Astrocyte (in vitro differentiated cells and primary cell): ENCODE measurements at regions not wholly inside any gene's neighbourhood (a gene's known extent, or its start where the extent isn't known, plus 50 kb on each side); places are given as distances from the start of the nearest gene placed in this dataset.

Source experiments
- DNase-seq: peaks from one replicate; pipeline ENCODE4 v3.0.0-alpha.2; 2010; ENCODE audit warnings: low read depth
- FAIRE-seq: peaks from 2 replicates; lab custom pipeline; 2011; peaks lifted over from hg19 to GRCh38; lab: Jason Lieb, UNC
- H2AFZ ChIP-seq: 2 replicates; pipeline ENCODE4 v1.6.0; 2012; ENCODE audit warnings: low read depth, low read length, inconsistent platforms
- H3K27ac ChIP-seq: 2 replicates; pipeline ENCODE4 v1.5.1; 2011; ENCODE audit warnings: low read depth, low read length, inconsistent platforms
- H3K27me3 ChIP-seq: 2 replicates; pipeline ENCODE4 v1.6.0; 2011; ENCODE audit warnings: low read length, inconsistent platforms; ENCODE audit not compliant: insufficient read depth
- H3K36me3 ChIP-seq: 2 replicates; pipeline ENCODE4 v1.5.1; 2011; ENCODE audit warnings: low read length, inconsistent platforms; ENCODE audit not compliant: insufficient read depth
- H3K4me1 ChIP-seq: 2 replicates; pipeline ENCODE4 v1.5.1; 2011; ENCODE audit warnings: low read length, inconsistent platforms; ENCODE audit not compliant: insufficient read depth
- H3K4me2 ChIP-seq: 2 replicates; pipeline ENCODE4 v1.6.0; 2012; ENCODE audit warnings: low read length, inconsistent platforms
- H3K4me3 ChIP-seq: 2 replicates; pipeline ENCODE4 v1.5.1; 2011; ENCODE audit warnings: low read depth, mild to moderate bottlenecking, low read length, inconsistent platforms; ENCODE audit not compliant: insufficient read depth
- H3K79me2 ChIP-seq: 2 replicates; pipeline ENCODE4 v1.6.0; 2012; ENCODE audit warnings: mild to moderate bottlenecking, low read length, inconsistent platforms; ENCODE audit not compliant: insufficient read depth
- H3K9ac ChIP-seq: 2 replicates; pipeline ENCODE4 v1.6.0; 2012; ENCODE audit warnings: mild to moderate bottlenecking, low read length, inconsistent platforms
- H3K9me3 ChIP-seq: 2 replicates; pipeline ENCODE4 v1.5.1; 2012; ENCODE audit warnings: low read depth, mild to moderate bottlenecking, low read length, inconsistent platforms; ENCODE audit not compliant: insufficient read depth
- H4K20me1 ChIP-seq: 2 replicates; pipeline ENCODE4 v1.6.0; 2012; ENCODE audit warnings: low read length, inconsistent platforms; ENCODE audit not compliant: insufficient read depth
- H3K27ac Mint-ChIP-seq: one replicate; pipeline ENCODE4 v1.8.0; 2021; ENCODE audit warnings: mild to moderate bottlenecking, mixed read lengths; ENCODE audit not compliant: unreplicated experiment
- H3K27me3 Mint-ChIP-seq: one replicate; pipeline ENCODE4 v1.8.0; 2021; ENCODE audit warnings: low read depth, mixed read lengths; ENCODE audit not compliant: unreplicated experiment
- H3K36me3 Mint-ChIP-seq: one replicate; pipeline ENCODE4 v1.8.0; 2021; ENCODE audit warnings: low read depth, mixed read lengths; ENCODE audit not compliant: unreplicated experiment
- H3K4me1 Mint-ChIP-seq: one replicate; pipeline ENCODE4 v1.8.0; 2021; ENCODE audit warnings: low read depth, mixed read lengths; ENCODE audit not compliant: unreplicated experiment
- H3K4me3 Mint-ChIP-seq: one replicate; pipeline ENCODE4 v1.8.0; 2021; ENCODE audit warnings: mild to moderate bottlenecking, moderate library complexity, mixed read lengths; ENCODE audit not compliant: unreplicated experiment
- H3K9me3 Mint-ChIP-seq: one replicate; pipeline ENCODE4 v1.8.0; 2021; ENCODE audit warnings: mild to moderate bottlenecking, mixed read lengths; ENCODE audit not compliant: unreplicated experiment
- CTCF ChIP-seq: IDR thresholded peaks from 2 replicates; pipeline ENCODE4 v1.5.1; 2011; ENCODE audit warnings: low read depth, mild to moderate bottlenecking, inconsistent platforms, low read length, moderate library complexity; ENCODE audit not compliant: insufficient read depth
- EZH2 ChIP-seq: IDR thresholded peaks from 2 replicates; pipeline ENCODE4 v1.6.1; 2012; ENCODE audit warnings: mild to moderate bottlenecking, low read length, inconsistent platforms; ENCODE audit not compliant: insufficient read depth

GRCh38 chr20:59378396-59378795 is 78.0 kb downstream of the EDN3 start:
- peaks cover 1% of the 10 kb centered on the region for H3K36me3 Mint-ChIP-seq
- no peak overlapping the region for H3K4me3 ChIP-seq
- no peaks in the 10 kb centered on the region for H3K4me1 ChIP-seq
- peaks cover 4% of the 10 kb centered on the region for H3K9me3 Mint-ChIP-seq
- H3K36me3 ChIP-seq: no peaks in the 10 kb centered on the region
- no peak overlapping the region for H3K4me2 ChIP-seq
- H3K4me1 Mint-ChIP-seq: peaks cover 43% of the 10 kb centered on the region
- no peaks in the 10 kb centered on the region for H3K27me3 ChIP-seq
- DNase-seq (no peak), FAIRE-seq (no peak)
- H3K4me3 Mint-ChIP-seq: no peak overlapping the region
- TF ChIP-seq CTCF: no peak
- TF ChIP-seq EZH2: no peak
- no peak overlapping the region for H3K27ac ChIP-seq
- H3K9me3 ChIP-seq: peaks cover 3% of the 10 kb centered on the region
- H3K79me2 ChIP-seq: no peaks in the 10 kb centered on the region
- H4K20me1 ChIP-seq: no peaks in the 10 kb centered on the region
- H3K9ac ChIP-seq: no peak overlapping the region
- H3K27me3 Mint-ChIP-seq: peaks cover 23% of the 10 kb centered on the region
- no peak overlapping the region for H2AFZ ChIP-seq
- H3K27ac Mint-ChIP-seq: peak overlapping the region; percentile 83

- no peak overlapping the region for H3K27ac ChIP-seq
- no peaks in the 10 kb centered on the region for H3K79me2 ChIP-seq
- Mint-ChIP-seq H3K9me3 (peaks cover 2% of the 10 kb centered on the region), H3K4me3 (no peak overlapping the region), H3K36me3 (peaks cover 1% of the 10 kb centered on the region), H3K27me3 (peaks cover 23% of the 10 kb centered on the region), H3K27ac (peak overlapping the region; percentile 83), H3K4me1 (peaks cover 37% of the 10 kb centered on the region)
- peaks cover 3% of the 10 kb centered on the region for H3K9me3 ChIP-seq
- H3K36me3 ChIP-seq: no peaks in the 10 kb centered on the region
- H3K9ac ChIP-seq: no peak overlapping the region
- FAIRE-seq (no peak), DNase-seq (no peak)
- H3K4me1 ChIP-seq: no peaks in the 10 kb centered on the region
- no peaks in the 10 kb centered on the region for H3K27me3 ChIP-seq
- no peak for TF ChIP-seq CTCF
- TF ChIP-seq EZH2: no peak
- no peak overlapping the region for H3K4me3 ChIP-seq
- no peak overlapping the region for H2AFZ ChIP-seq
- H4K20me1 ChIP-seq: no peaks in the 10 kb centered on the region
- H3K4me2 ChIP-seq: no peak overlapping the region
Observed at GRCh38 chr20:59378966-59379365, 78.6 kb downstream of the EDN3 start.

GRCh38 chr20:59381689-59382088 is 81.3 kb downstream of the EDN3 start:
- Mint-ChIP-seq H3K27me3 (peaks cover 25% of the 10 kb centered on the region), H3K4me1 (peaks cover 24% of the 10 kb centered on the region), H3K4me3 (no peak overlapping the region), H3K36me3 (no peaks in the 10 kb centered on the region), H3K27ac (no peak overlapping the region), H3K9me3 (no peaks in the 10 kb centered on the region)
- H3K79me2 ChIP-seq: no peaks in the 10 kb centered on the region
- H3K9ac ChIP-seq: no peak overlapping the region
- peaks cover 3% of the 10 kb centered on the region for H3K9me3 ChIP-seq
- no peaks in the 10 kb centered on the region for H3K4me1 ChIP-seq
- no peak overlapping the region for H3K27ac ChIP-seq
- no peak overlapping the region for H3K4me3 ChIP-seq
- no peaks in the 10 kb centered on the region for H3K36me3 ChIP-seq
- H4K20me1 ChIP-seq: no peaks in the 10 kb centered on the region
- TF ChIP-seq EZH2 (no peak), CTCF (no peak)
- no peak for DNase-seq
- no peak overlapping the region for H2AFZ ChIP-seq
- no peaks in the 10 kb centered on the region for H3K27me3 ChIP-seq
- no peak overlapping the region for H3K4me2 ChIP-seq
- no peak for FAIRE-seq
